B cell (primary cell): ENCODE measurements at regions not wholly inside any gene's neighbourhood (a gene's known extent, or its start where the extent isn't known, plus 50 kb on each side); places are given as distances from the start of the nearest gene placed in this dataset.

Experiments used
- EZH2 ChIP-seq: IDR thresholded peaks from 2 replicates; pipeline ENCODE4 v1.6.1; 2012; ENCODE audit warnings: borderline replicate concordance, low read depth, mild to moderate bottlenecking, moderate library complexity, low read length; ENCODE audit not compliant: insufficient read depth, poor library complexity, severe bottlenecking
- TF ChIP-seq, protein P1 (sequence below): fragments of 200-600 bp; IDR thresholded peaks from one replicate; pipeline ENCODE4 v1.8.0; 2022; ENCODE audit warnings: antibody characterized with exemption, mild to moderate bottlenecking

DNA sequence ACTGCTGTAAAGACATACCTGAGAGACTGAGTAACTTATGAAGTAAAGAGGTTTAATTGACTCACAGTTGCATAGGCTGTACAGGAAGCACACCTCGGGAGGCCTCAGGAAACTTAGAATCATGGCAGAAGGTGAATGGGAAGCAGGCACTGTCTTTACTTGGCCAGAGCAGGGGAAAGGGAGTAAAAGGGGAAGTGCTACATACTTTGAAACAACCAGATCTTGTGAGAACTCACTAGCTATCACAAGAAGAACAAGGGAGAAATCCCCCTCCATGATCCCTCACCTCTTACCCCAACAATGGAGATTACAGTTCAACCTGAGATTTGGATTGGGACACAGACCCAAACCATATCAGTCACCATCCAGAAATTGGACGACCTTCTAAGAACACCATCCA is 1285.8 kb upstream of the CDH9 start:
- TF ChIP-seq, protein P1, sequence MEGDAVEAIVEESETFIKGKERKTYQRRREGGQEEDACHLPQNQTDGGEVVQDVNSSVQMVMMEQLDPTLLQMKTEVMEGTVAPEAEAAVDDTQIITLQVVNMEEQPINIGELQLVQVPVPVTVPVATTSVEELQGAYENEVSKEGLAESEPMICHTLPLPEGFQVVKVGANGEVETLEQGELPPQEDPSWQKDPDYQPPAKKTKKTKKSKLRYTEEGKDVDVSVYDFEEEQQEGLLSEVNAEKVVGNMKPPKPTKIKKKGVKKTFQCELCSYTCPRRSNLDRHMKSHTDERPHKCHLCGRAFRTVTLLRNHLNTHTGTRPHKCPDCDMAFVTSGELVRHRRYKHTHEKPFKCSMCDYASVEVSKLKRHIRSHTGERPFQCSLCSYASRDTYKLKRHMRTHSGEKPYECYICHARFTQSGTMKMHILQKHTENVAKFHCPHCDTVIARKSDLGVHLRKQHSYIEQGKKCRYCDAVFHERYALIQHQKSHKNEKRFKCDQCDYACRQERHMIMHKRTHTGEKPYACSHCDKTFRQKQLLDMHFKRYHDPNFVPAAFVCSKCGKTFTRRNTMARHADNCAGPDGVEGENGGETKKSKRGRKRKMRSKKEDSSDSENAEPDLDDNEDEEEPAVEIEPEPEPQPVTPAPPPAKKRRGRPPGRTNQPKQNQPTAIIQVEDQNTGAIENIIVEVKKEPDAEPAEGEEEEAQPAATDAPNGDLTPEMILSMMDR: no peak
- TF ChIP-seq EZH2: no peak
